Activated T-helper 1 cell treated with anti-CD3 and anti-CD28 coated beads, Interleukin-12 subunit alpha, Interleukin-12 subunit beta, Interleukin-2, Interleukin-4 antibody, amounts not matched to agents 30 ng/mL and 10 ng/mL and 1 ng/mL, durations not matched to agents 14 hours and 24 hours and 36 hours (primary cell): ENCODE measurements at regions not wholly inside any gene's neighbourhood (a gene's known extent, or its start where the extent isn't known, plus 50 kb on each side); places are given as distances from the start of the nearest gene placed in this dataset.

Experiments used
- DNase-seq: peaks from one replicate; pipeline ENCODE4 v3.0.0; 2021; ENCODE audit warnings: low spot score
- H3K27ac Mint-ChIP-seq: one replicate; pipeline ENCODE4 v1.8.0; 2021; ENCODE audit warnings: mild to moderate bottlenecking, mixed read lengths
- H3K27me3 Mint-ChIP-seq: one replicate; pipeline ENCODE4 v1.8.0; 2022; ENCODE audit warnings: mild to moderate bottlenecking, moderate library complexity, mixed read lengths; ENCODE audit not compliant: insufficient read depth
- H3K36me3 Mint-ChIP-seq: one replicate; pipeline ENCODE4 v1.8.0; 2021; ENCODE audit warnings: low read depth, mixed read lengths
- H3K4me1 Mint-ChIP-seq: one replicate; pipeline ENCODE4 v1.8.0; 2021; ENCODE audit warnings: low read depth, mixed read lengths
- H3K4me3 Mint-ChIP-seq: one replicate; pipeline ENCODE4 v1.8.0; 2021; ENCODE audit warnings: mild to moderate bottlenecking, moderate library complexity, mixed read lengths
- H3K9me3 Mint-ChIP-seq: one replicate; pipeline ENCODE4 v1.8.0; 2021; ENCODE audit warnings: mixed read lengths
- intact Hi-C: fragments of 100-400 bp; cut with micrococcal nuclease; formaldehyde crosslinking; loops from one replicate; pipeline ENCODE4 v1.15.1; 2024

GRCh38 chr2:196586511-196586991 lies 53.0 kb upstream of the CCDC150 start:
- intact Hi-C loops, result no loop called here
- H3K27me3 Mint-ChIP-seq, result peaks cover 32% of the 10 kb centered on the region

GRCh38 chr2:196587056-196587455 lies 52.5 kb upstream of the CCDC150 start:
- Mint-ChIP-seq H3K4me3 (no peak overlapping the region), H3K36me3 (no peaks in the 10 kb centered on the region), H3K9me3 (peaks cover 9% of the 10 kb centered on the region), H3K4me1 (no peaks in the 10 kb centered on the region), H3K27ac (no peak overlapping the region), H3K27me3 (peaks cover 37% of the 10 kb centered on the region)
- intact Hi-C loops, result no loop called here
- DNase-seq, result no peak

More at GRCh38 chr2:196586511-196586991, 53.0 kb upstream of the CCDC150 start:
- Mint-ChIP-seq H3K9me3 (peaks cover 9% of the 10 kb centered on the region), H3K4me3 (no peak overlapping the region), H3K36me3 (no peaks in the 10 kb centered on the region), H3K27ac (no peak overlapping the region), H3K4me1 (no peaks in the 10 kb centered on the region)
- DNase-seq, result no peak

- no peaks in the 10 kb centered on the region for H3K4me1 Mint-ChIP-seq
- H3K9me3 Mint-ChIP-seq, result peaks cover 9% of the 10 kb centered on the region
- no peaks in the 10 kb centered on the region for H3K36me3 Mint-ChIP-seq
- H3K27ac Mint-ChIP-seq, result no peak overlapping the region
- DNase-seq, result no peak
- peaks cover 41% of the 10 kb centered on the region for H3K27me3 Mint-ChIP-seq
- intact Hi-C loops, result no loop called here
- no peak overlapping the region for H3K4me3 Mint-ChIP-seq
Measured at GRCh38 chr2:196587739-196588138, 51.8 kb upstream of the CCDC150 start.

- DNase-seq, result no peak
- peaks cover 9% of the 10 kb centered on the region for H3K9me3 Mint-ChIP-seq
- H3K4me3 Mint-ChIP-seq, result no peak overlapping the region
- no peaks in the 10 kb centered on the region for H3K4me1 Mint-ChIP-seq
- intact Hi-C loops, result no loop called here
- no peak overlapping the region for H3K27ac Mint-ChIP-seq
- H3K27me3 Mint-ChIP-seq, result peaks cover 52% of the 10 kb centered on the region
- no peaks in the 10 kb centered on the region for H3K36me3 Mint-ChIP-seq
Measured at GRCh38 chr2:196589419-196589818, 50.1 kb upstream of the CCDC150 start.
